HFFc6 (cell line): ENCODE measurements at regions not wholly inside any gene's neighbourhood (a gene's known extent, or its start where the extent isn't known, plus 50 kb on each side); places are given as distances from the start of the nearest gene placed in this dataset.

Source experiments
- DNase-seq: peaks from one replicate; pipeline ENCODE4 v3.0.0-alpha.2; 2018
- H3K27ac Mint-ChIP-seq: 2 replicates; pipeline ENCODE4 v1.8.0; 2020; ENCODE audit warnings: mild to moderate bottlenecking, mixed read lengths
- H3K27me3 Mint-ChIP-seq: 2 replicates; pipeline ENCODE4 v1.8.0; 2021; ENCODE audit warnings: mild to moderate bottlenecking, moderate library complexity, mixed read lengths; ENCODE audit not compliant: insufficient read depth
- H3K36me3 Mint-ChIP-seq: 2 replicates; pipeline ENCODE4 v1.8.0; 2021; ENCODE audit warnings: low read depth, mixed read lengths
- H3K4me1 Mint-ChIP-seq: 2 replicates; pipeline ENCODE4 v1.8.0; 2020; ENCODE audit warnings: low read depth, mixed read lengths
- H3K4me3 Mint-ChIP-seq: 2 replicates; pipeline ENCODE4 v1.8.0; 2020; ENCODE audit warnings: mild to moderate bottlenecking, moderate library complexity, mixed read lengths
- H3K9me3 Mint-ChIP-seq: 2 replicates; pipeline ENCODE4 v1.8.0; 2020; ENCODE audit warnings: mild to moderate bottlenecking, mixed read lengths
- CTCF ChIP-seq: fragments of 200-600 bp; sonication (generic); IDR thresholded peaks from 2 replicates; pipeline ENCODE4 v1.5.0; 2021; ENCODE audit warnings: antibody characterized with exemption, mild to moderate bottlenecking

DNA sequence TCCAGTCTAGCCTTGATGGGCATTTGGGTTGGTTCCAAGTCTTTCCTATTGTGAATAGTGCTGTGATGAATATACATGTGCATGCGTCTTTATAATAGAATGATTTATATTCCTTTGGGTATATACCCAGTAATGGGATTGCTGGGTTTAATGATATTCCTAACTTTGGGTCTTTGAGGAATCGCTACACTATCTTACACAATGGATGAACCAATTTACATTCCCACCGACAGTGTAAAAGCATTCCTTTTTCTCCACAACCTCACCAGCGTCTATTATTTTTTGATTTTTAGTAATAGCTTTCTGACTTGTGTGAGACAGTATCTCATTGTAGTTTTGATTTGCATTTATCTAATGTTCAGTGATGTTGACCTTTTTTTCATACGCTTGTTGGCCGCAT, 1040.1 kb downstream of the MAT2B start:
- Mint-ChIP-seq H3K36me3 (no peaks in the 10 kb centered on the region), H3K4me3 (no peak overlapping the region)
- TF ChIP-seq CTCF, result no peak

DNA sequence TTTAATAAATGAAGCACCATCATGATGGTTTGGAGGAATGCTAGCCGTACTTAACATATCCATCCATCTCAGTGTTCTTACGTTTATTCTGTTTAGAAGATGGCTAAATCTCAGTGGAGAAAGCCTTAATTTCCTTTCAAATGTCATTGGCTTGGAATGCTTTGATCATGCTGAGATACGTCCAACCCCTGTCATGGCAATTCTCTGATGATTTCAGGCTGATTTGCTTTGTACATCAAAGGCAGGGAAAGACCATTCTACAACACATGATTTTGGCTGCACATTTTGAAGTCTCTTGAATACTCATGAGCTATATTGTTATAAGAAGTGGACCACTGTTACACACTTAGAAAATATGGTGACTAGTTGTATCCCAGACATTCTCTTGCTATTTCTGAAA, 1048.4 kb downstream of the MAT2B start:
- Mint-ChIP-seq H3K36me3 (no peaks in the 10 kb centered on the region), H3K4me1 (no peaks in the 10 kb centered on the region), H3K27ac (no peak overlapping the region), H3K9me3 (peaks cover 11% of the 10 kb centered on the region), H3K4me3 (no peak overlapping the region), H3K27me3 (no peaks in the 10 kb centered on the region; the same call in 1 of the 2 replicates)
- DNase-seq, result no peak
- no peak for TF ChIP-seq CTCF

More for the DNA sequence above, 1040.1 kb downstream of the MAT2B start:
- no peak overlapping the region for H3K27ac Mint-ChIP-seq
- H3K9me3 Mint-ChIP-seq, result peaks cover 40% of the 10 kb centered on the region
- H3K4me1 Mint-ChIP-seq, result no peaks in the 10 kb centered on the region
- H3K27me3 Mint-ChIP-seq, result no peaks in the 10 kb centered on the region
- DNase-seq, result no peak

- Mint-ChIP-seq H3K9me3 (no peaks in the 10 kb centered on the region; the same call in none of the 2 replicates), H3K4me1 (no peaks in the 10 kb centered on the region), H3K4me3 (no peak overlapping the region), H3K36me3 (no peaks in the 10 kb centered on the region), H3K27ac (no peak overlapping the region), H3K27me3 (no peaks in the 10 kb centered on the region; the same call in 1 of the 2 replicates)
- no peak for DNase-seq
- no peak for TF ChIP-seq CTCF
Observed at GRCh38 chr5:164555809-164556208, 1050.4 kb downstream of the MAT2B start.

DNA sequence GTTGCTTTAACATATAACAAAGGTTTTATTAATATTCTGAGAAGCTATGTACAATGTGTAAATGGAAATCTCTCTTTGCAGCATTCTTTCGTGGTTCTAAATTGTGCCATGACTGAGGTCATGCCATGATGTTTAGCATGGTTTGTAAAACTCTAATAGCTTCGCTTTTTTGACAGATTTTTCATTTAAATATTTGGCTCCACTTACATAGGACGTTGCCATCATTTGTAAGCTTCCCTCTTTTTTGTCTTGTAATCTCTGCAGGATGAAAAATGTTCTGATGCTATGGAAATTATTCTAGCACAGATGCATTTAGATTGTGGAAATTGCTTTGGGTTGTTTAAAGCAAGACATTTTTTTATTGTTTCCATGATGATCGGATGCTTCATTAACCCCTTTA, 1054.8 kb downstream of the MAT2B start:
- Mint-ChIP-seq H3K27me3 (no peaks in the 10 kb centered on the region; the same call in 1 of the 2 replicates), H3K4me3 (no peak overlapping the region), H3K36me3 (no peaks in the 10 kb centered on the region), H3K4me1 (no peaks in the 10 kb centered on the region), H3K27ac (no peak overlapping the region), H3K9me3 (peaks cover 5% of the 10 kb centered on the region)
- DNase-seq, result no peak
- TF ChIP-seq CTCF, result no peak

- Mint-ChIP-seq H3K36me3 (no peaks in the 10 kb centered on the region), H3K9me3 (peaks cover 11% of the 10 kb centered on the region), H3K4me1 (no peaks in the 10 kb centered on the region), H3K4me3 (no peak overlapping the region), H3K27me3 (no peaks in the 10 kb centered on the region; the same call in 1 of the 2 replicates), H3K27ac (no peak overlapping the region)
- no peak for TF ChIP-seq CTCF
- no peak for DNase-seq
Observed at GRCh38 chr5:164561933-164562872, 1056.8 kb downstream of the MAT2B start.
